Glomerular endothelial cell (primary cell): ENCODE measurements at regions not wholly inside any gene's neighbourhood (a gene's known extent, or its start where the extent isn't known, plus 50 kb on each side); places are given as distances from the start of the nearest gene placed in this dataset.

ENCODE experiments used
- DNase-seq: peaks from one replicate; pipeline ENCODE4 v3.0.0-alpha.2; 2011; ENCODE audit warnings: low read depth, low spot score; ENCODE audit errors: extremely low read depth

- no peak for DNase-seq
These were observed 589.1 kb upstream of the MGMT start for GRCh38 chr10:128877936-128878335.

- DNase-seq = no peak
These were observed 588.0 kb upstream of the MGMT start for GRCh38 chr10:128879030-128879429.

GRCh38 chr10:128879441-128880140, 587.5 kb upstream of the MGMT start:
- no peak for DNase-seq

- no peak for DNase-seq
These were observed 586.8 kb upstream of the MGMT start for GRCh38 chr10:128880159-128880725.

- DNase-seq = no peak
These were observed 586.0 kb upstream of the MGMT start for GRCh38 chr10:128881086-128881485.

- DNase-seq = no peak
These were observed 583.6 kb upstream of the MGMT start for GRCh38 chr10:128883231-128884032.

- no peak for DNase-seq
These were observed 583.0 kb upstream of the MGMT start for GRCh38 chr10:128884033-128884425.

- DNase-seq = no peak
These were observed 582.5 kb upstream of the MGMT start for GRCh38 chr10:128884496-128885072.

GRCh38 chr10:128885573-128886555, 581.2 kb upstream of the MGMT start:
- no peak for DNase-seq

GRCh38 chr10:128887856-128888255, 579.2 kb upstream of the MGMT start:
- no peak for DNase-seq

GRCh38 chr10:128892005-128892404, 575.0 kb upstream of the MGMT start:
- DNase-seq = no peak

GRCh38 chr10:128894641-128895040, 572.4 kb upstream of the MGMT start:
- no peak for DNase-seq

- DNase-seq = no peak
These were observed 571.6 kb upstream of the MGMT start for GRCh38 chr10:128895473-128895872.

GRCh38 chr10:128896116-128896795, 570.8 kb upstream of the MGMT start:
- DNase-seq = no peak

GRCh38 chr10:128896963-128897362, 570.1 kb upstream of the MGMT start:
- DNase-seq = no peak

GRCh38 chr10:128897401-128898129, 569.5 kb upstream of the MGMT start:
- DNase-seq = no peak

- no peak for DNase-seq
These were observed 568.7 kb upstream of the MGMT start for GRCh38 chr10:128898133-128898915.

- DNase-seq = no peak
These were observed 568.2 kb upstream of the MGMT start for GRCh38 chr10:128898916-128899195.

GRCh38 chr10:128900456-128900855, 566.6 kb upstream of the MGMT start:
- no peak for DNase-seq
